CD14-positive monocyte (primary cell): ENCODE measurements at regions not wholly inside any gene's neighbourhood (a gene's known extent, or its start where the extent isn't known, plus 50 kb on each side); places are given as distances from the start of the nearest gene placed in this dataset.

Experiments
- DNase-seq, 3 donors: peaks; one replicate each; pipeline ENCODE4 v3.0.0-alpha.2; 2011 to 2022
- H2AFZ ChIP-seq: 2 replicates; pipeline ENCODE4 v1.6.0; 2012; ENCODE audit warnings: mild to moderate bottlenecking, low read depth, low read length, inconsistent platforms; ENCODE audit not compliant: insufficient read depth, poor library complexity, severe bottlenecking
- H3K27ac ChIP-seq, 2 donors: 1 replicate in 1 of 2; 2 replicates in 1 of 2; pipeline ENCODE4 v1.5.1; 2012 to 2013; ENCODE audit warnings: low read length in 2 of 2, control low read depth in 1 of 2, inconsistent platforms in 1 of 2, low read depth in 1 of 2, mild to moderate bottlenecking in 1 of 2
- H3K27me3 ChIP-seq, 2 donors: one replicate each; pipeline versions ENCODE4 v1.6.0 to v1.6.1; 2011 to 2013; ENCODE audit warnings: low read length in 2 of 2; ENCODE audit not compliant: control insufficient read depth in 2 of 2, insufficient read depth in 2 of 2
- H3K36me3 ChIP-seq, 2 donors: replicated peaks in 1 of 2; 1 replicate in 1 of 2; 2 replicates in 1 of 2; pipeline versions ENCODE4 v1.5.1 to v1.6.1; 2012 to 2013; ENCODE audit warnings: low read length in 2 of 2, control low read depth in 1 of 2, inconsistent platforms in 1 of 2, mild to moderate bottlenecking in 1 of 2; ENCODE audit not compliant: insufficient read depth in 2 of 2, control insufficient read depth in 1 of 2
- H3K4me1 ChIP-seq, 2 donors: 1 replicate in 1 of 2; 2 replicates in 1 of 2; pipeline versions ENCODE4 v1.5.1 to v1.6.1; 2012 to 2013; ENCODE audit warnings: low read length in 2 of 2, control low read depth in 1 of 2, inconsistent platforms in 1 of 2, mild to moderate bottlenecking in 1 of 2, moderate library complexity in 1 of 2; ENCODE audit not compliant: insufficient read depth in 2 of 2, control insufficient read depth in 1 of 2
- H3K4me2 ChIP-seq: replicated peaks from 2 replicates; pipeline ENCODE3; 2012; ENCODE audit warnings: low read length, moderate library complexity, mild to moderate bottlenecking; ENCODE audit not compliant: poor library complexity, severe bottlenecking; ENCODE audit errors: extremely low read depth
- H3K4me3 ChIP-seq, 3 experiments: fragments of 200-600 bp in 1 of 3; sonication (generic) in 1 of 3; replicated peaks in 1 of 3; 1 replicate in 2 of 3; 2 replicates in 1 of 3; pipeline ENCODE4 v1.5.1; 2011 to 2013; ENCODE audit warnings: low read length in 3 of 3, mild to moderate bottlenecking in 3 of 3, control low read depth in 2 of 3, low read depth in 2 of 3, inconsistent platforms in 1 of 3, moderate library complexity in 1 of 3
- H3K79me2 ChIP-seq: 2 replicates; pipeline ENCODE4 v1.6.0; 2012; ENCODE audit warnings: mild to moderate bottlenecking, control low read depth, inconsistent platforms, low read length, moderate library complexity; ENCODE audit not compliant: insufficient read depth
- H3K9ac ChIP-seq: 2 replicates; pipeline ENCODE4 v1.6.0; 2017; ENCODE audit warnings: low read length, mild to moderate bottlenecking; ENCODE audit not compliant: insufficient read depth, poor library complexity, severe bottlenecking
- H3K9me3 ChIP-seq, 2 donors: replicated peaks in 1 of 2; 1 replicate in 1 of 2; 2 replicates in 1 of 2; pipeline versions ENCODE4 v1.5.1 to v1.6.1; 2012 to 2013; ENCODE audit warnings: low read length in 2 of 2, control low read depth in 1 of 2; ENCODE audit not compliant: control insufficient read depth in 1 of 2, insufficient read depth in 1 of 2
- H4K20me1 ChIP-seq: 2 replicates; pipeline ENCODE4 v1.6.0; 2012; ENCODE audit warnings: mild to moderate bottlenecking, low read length, control low read depth, moderate library complexity; ENCODE audit not compliant: insufficient read depth
- H3K27ac Mint-ChIP-seq, 7 donors: one replicate each; pipeline ENCODE4 v1.8.0; 2020; ENCODE audit warnings: mild to moderate bottlenecking in 7 of 7, mixed read lengths in 7 of 7, moderate library complexity in 6 of 7, inconsistent platforms in 2 of 7
- H3K27me3 Mint-ChIP-seq, 3 donors: one replicate each; pipeline ENCODE4 v1.8.0; 2021 to 2022; ENCODE audit warnings: low read depth in 3 of 3, mild to moderate bottlenecking in 3 of 3, mixed read lengths in 3 of 3, moderate library complexity in 3 of 3, inconsistent platforms in 1 of 3
- H3K36me3 Mint-ChIP-seq, 2 donors: one replicate each; pipeline ENCODE4 v1.8.0; 2020; ENCODE audit warnings: mixed read lengths in 2 of 2, inconsistent platforms in 1 of 2, mild to moderate bottlenecking in 1 of 2
- H3K4me1 Mint-ChIP-seq: one replicate; pipeline ENCODE4 v1.8.0; 2020; ENCODE audit warnings: mild to moderate bottlenecking, mixed read lengths
- H3K4me3 Mint-ChIP-seq, 2 donors: one replicate each; pipeline ENCODE4 v1.8.0; 2020; ENCODE audit warnings: mild to moderate bottlenecking in 2 of 2, mixed read lengths in 2 of 2, moderate library complexity in 1 of 2
- H3K9me3 Mint-ChIP-seq, 7 donors: one replicate each; pipeline ENCODE4 v1.8.0; 2020 to 2022; ENCODE audit warnings: mixed read lengths in 7 of 7, mild to moderate bottlenecking in 6 of 7, moderate library complexity in 6 of 7, inconsistent platforms in 2 of 7
- WGBS: methylation state at CpG from one replicate; pipeline ENCODE4 v1.1.5; 2013; ENCODE audit warnings: missing lambda C conversion rate; ENCODE audit not compliant: insufficient coverage; 5-methylcytosine and 5-hydroxymethylcytosine counted together
- intact Hi-C, 2 donors: fragments of 100-400 bp; cut with micrococcal nuclease; formaldehyde crosslinking; loops; one replicate each; pipeline versions ENCODE4 v1.15.0 to v1.15.1; 2023
- TF ChIP-seq, protein P1 (sequence below): fragments of 200-600 bp; IDR thresholded peaks from one replicate; pipeline ENCODE4 v1.8.0; 2022; ENCODE audit warnings: antibody characterized with exemption, mild to moderate bottlenecking

DNA sequence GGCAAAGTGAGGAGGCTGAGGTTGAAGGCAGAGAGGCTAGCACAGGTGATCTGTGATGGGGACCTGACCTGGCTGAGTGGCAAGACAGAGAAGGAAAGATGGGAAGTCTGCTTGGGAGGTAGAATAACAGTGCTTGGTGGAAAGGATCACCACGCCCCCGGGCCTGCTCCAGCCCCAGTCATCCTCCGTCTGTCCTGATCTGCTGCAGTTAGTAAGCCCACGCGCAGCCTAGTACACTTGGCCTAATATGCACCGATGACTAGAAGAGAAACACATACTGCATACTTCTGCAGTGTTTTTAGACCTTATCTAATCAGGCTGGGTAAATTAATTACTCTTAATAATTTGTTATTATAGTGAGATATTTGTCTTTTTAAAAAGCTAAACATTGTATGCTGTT is 103.7 kb upstream of the KLF3 start:
- TF ChIP-seq, protein P1, sequence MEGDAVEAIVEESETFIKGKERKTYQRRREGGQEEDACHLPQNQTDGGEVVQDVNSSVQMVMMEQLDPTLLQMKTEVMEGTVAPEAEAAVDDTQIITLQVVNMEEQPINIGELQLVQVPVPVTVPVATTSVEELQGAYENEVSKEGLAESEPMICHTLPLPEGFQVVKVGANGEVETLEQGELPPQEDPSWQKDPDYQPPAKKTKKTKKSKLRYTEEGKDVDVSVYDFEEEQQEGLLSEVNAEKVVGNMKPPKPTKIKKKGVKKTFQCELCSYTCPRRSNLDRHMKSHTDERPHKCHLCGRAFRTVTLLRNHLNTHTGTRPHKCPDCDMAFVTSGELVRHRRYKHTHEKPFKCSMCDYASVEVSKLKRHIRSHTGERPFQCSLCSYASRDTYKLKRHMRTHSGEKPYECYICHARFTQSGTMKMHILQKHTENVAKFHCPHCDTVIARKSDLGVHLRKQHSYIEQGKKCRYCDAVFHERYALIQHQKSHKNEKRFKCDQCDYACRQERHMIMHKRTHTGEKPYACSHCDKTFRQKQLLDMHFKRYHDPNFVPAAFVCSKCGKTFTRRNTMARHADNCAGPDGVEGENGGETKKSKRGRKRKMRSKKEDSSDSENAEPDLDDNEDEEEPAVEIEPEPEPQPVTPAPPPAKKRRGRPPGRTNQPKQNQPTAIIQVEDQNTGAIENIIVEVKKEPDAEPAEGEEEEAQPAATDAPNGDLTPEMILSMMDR, result no peak
- Histone ChIP-seq H3K27me3 (no peaks in the 10 kb centered on the region), H3K27ac (no peak overlapping the region), H3K36me3 (no peaks in the 10 kb centered on the region), H3K4me3 (no peak overlapping the region), H3K9ac (no peak overlapping the region), H3K79me2 (no peaks in the 10 kb centered on the region), H3K4me2 (no peak overlapping the region), H3K4me1 (peaks cover 14 to 15% of the 10 kb centered on the region in 2 donors), H2AFZ (no peak overlapping the region), H3K9me3 (no peaks in the 10 kb centered on the region), H4K20me1 (no peaks in the 10 kb centered on the region)
- H3K9me3 Mint-ChIP-seq, result peaks cover 0 to 9% (median 6%) of the 10 kb centered on the region in 7 donors
- no peak overlapping the region for H3K4me3 Mint-ChIP-seq
- 94% methylated on average over 3 of the region's 6 CpGs for WGBS
- H3K4me1 Mint-ChIP-seq, result peaks cover 21% of the 10 kb centered on the region
- intact Hi-C loops, result no loop called here
- H3K27ac Mint-ChIP-seq, result no peak overlapping the region
- peaks cover 0 to 2% (median 0%) of the 10 kb centered on the region in 3 donors for H3K27me3 Mint-ChIP-seq
- DNase-seq, result no peak
- H3K36me3 Mint-ChIP-seq, result peaks cover 0 to 2% of the 10 kb centered on the region in 2 donors

DNA sequence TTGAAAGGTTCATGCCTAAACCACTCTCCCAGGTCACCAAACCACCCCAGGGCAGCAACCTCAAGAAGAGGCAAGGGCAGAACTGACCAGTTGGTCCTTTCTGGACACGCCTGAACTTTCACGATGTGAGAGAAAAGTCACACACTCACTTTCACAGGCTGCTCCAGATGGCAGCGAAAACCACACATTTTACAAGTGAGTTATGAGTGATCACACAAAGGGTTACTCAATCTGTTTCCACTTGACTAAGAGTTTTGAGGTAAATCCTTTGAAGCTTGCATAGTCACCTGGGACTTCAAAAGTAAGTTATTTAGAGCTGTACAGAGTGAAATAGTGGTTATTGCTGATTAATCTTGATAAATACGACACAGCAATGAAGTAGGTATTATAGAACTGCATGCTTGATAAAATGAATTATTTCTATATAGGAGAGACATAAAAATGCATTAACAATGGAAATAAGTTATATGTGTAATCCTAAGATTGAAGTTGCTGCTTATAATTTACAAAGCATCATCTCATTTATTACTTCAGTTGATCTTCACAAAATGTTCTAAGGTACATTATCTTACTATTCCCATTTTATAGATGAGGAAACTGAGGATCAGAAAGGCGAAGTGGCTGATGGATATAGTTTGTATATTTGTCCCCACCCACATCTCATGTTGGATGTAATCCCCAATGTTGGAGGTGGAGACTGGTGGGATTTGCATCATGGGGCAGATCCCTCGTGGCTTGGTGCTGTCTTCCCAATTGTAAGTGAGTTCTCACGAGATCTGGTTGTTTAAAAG is 103.0 kb upstream of the KLF3 start:
- intact Hi-C loops, result no loop called here
- no peak overlapping the region for H3K4me2 ChIP-seq
- H3K27ac ChIP-seq, result no peak overlapping the region
- no peak overlapping the region for H2AFZ ChIP-seq
- no peak for DNase-seq
- H3K36me3 Mint-ChIP-seq, result peaks cover 0 to 2% of the 10 kb centered on the region in 2 donors
- H3K9me3 ChIP-seq, result no peaks in the 10 kb centered on the region
- no peaks in the 10 kb centered on the region for H3K36me3 ChIP-seq
- H3K9ac ChIP-seq, result no peak overlapping the region
- TF ChIP-seq, protein P1, result no peak
- no peaks in the 10 kb centered on the region for H4K20me1 ChIP-seq
- H3K27me3 ChIP-seq, result no peaks in the 10 kb centered on the region
- no peaks in the 10 kb centered on the region for H3K79me2 ChIP-seq
- no peak overlapping the region for H3K4me3 ChIP-seq
- peaks cover 0 to 2% (median 0%) of the 10 kb centered on the region in 3 donors for H3K27me3 Mint-ChIP-seq
- WGBS, result 100% methylated on average over 1 of the region's 7 CpGs
- H3K4me3 Mint-ChIP-seq, result no peak overlapping the region
- peaks cover 20% of the 10 kb centered on the region for H3K4me1 Mint-ChIP-seq
- H3K4me1 ChIP-seq, result peaks cover 14 to 15% of the 10 kb centered on the region in 2 donors
- no peak overlapping the region for H3K27ac Mint-ChIP-seq
- H3K9me3 Mint-ChIP-seq, result peaks cover 0 to 3% (median under 1%) of the 10 kb centered on the region in 7 donors
